Esophagus squamous epithelium (tissue), 5 donors: ENCODE measurements at regions not wholly inside any gene's neighbourhood (a gene's known extent, or its start where the extent isn't known, plus 50 kb on each side); places are given as distances from the start of the nearest gene placed in this dataset.

ENCODE experiments used
- DNase-seq: peaks from one replicate; lab custom pipeline; 2025; lab: John Stamatoyannopoulos, UW
- H3K27ac ChIP-seq, 4 donors: fragments of 200-600 bp; sonication (generic); one replicate each; pipeline ENCODE4 v1.5.1; 2016 to 2019; ENCODE audit warnings: mild to moderate bottlenecking in 1 of 4
- H3K27me3 ChIP-seq, 4 donors: fragments of 200-600 bp; sonication (generic); 1 replicate in 3 of 4; 2 replicates in 1 of 4; pipeline versions ENCODE4 v1.5.1 to v1.6.0; 2017 to 2021; ENCODE audit warnings: antibody characterized with exemption in 1 of 4
- H3K36me3 ChIP-seq, 3 donors: fragments of 200-600 bp; sonication (generic); one replicate each; pipeline ENCODE4 v1.5.1; 2016 to 2019
- H3K4me1 ChIP-seq, 3 donors: fragments of 200-600 bp; sonication (generic); one replicate each; pipeline ENCODE4 v1.5.1; 2017 to 2019
- H3K4me3 ChIP-seq, 4 donors: fragments of 200-600 bp; sonication (generic); 1 replicate in 3 of 4; 2 replicates in 1 of 4; pipeline ENCODE4 v1.5.1; 2016 to 2019; ENCODE audit warnings: mild to moderate bottlenecking in 2 of 4, moderate library complexity in 1 of 4
- H3K9me3 ChIP-seq, 3 donors: fragments of 200-600 bp; sonication (generic); one replicate each; pipeline ENCODE4 v1.5.1; 2016 to 2019
- CTCF ChIP-seq, 6 experiments: fragments of 450-650 bp in 4 of 6; fragments of 200-600 bp in 2 of 6; sonication (generic) in 2 of 6; IDR thresholded peaks; one replicate each; pipeline ENCODE4 v1.5.1; 2016 to 2019; ENCODE audit warnings: antibody characterized with exemption in 6 of 6, mild to moderate bottlenecking in 4 of 6, moderate library complexity in 4 of 6
- POLR2A ChIP-seq, 4 donors: fragments of 450-650 bp; IDR thresholded peaks; one replicate each; pipeline ENCODE4 v1.6.1; 2017; ENCODE audit warnings: antibody characterized with exemption in 4 of 4, mild to moderate bottlenecking in 4 of 4, moderate library complexity in 3 of 4
- WGBS, 2 donors: methylation state at CpG; one replicate each; pipeline ENCODE4 v1.1.5; 2018; 5-methylcytosine and 5-hydroxymethylcytosine counted together
- intact Hi-C: fragments of 100-400 bp; cut with DNase I; formaldehyde crosslinking; loops from one replicate; pipeline ENCODE4 v1.15.0; 2022
- donor health status: DM: yes; HTN: yes; CAD: no.

- WGBS, 2 donors = 84 to 89% methylated on average over 5 to 7 of the region's 7 CpGs
- no peak for DNase-seq
Observed at GRCh38 chr6:22473991-22474682, 95.2 kb upstream of the HDGFL1 start.

DNA sequence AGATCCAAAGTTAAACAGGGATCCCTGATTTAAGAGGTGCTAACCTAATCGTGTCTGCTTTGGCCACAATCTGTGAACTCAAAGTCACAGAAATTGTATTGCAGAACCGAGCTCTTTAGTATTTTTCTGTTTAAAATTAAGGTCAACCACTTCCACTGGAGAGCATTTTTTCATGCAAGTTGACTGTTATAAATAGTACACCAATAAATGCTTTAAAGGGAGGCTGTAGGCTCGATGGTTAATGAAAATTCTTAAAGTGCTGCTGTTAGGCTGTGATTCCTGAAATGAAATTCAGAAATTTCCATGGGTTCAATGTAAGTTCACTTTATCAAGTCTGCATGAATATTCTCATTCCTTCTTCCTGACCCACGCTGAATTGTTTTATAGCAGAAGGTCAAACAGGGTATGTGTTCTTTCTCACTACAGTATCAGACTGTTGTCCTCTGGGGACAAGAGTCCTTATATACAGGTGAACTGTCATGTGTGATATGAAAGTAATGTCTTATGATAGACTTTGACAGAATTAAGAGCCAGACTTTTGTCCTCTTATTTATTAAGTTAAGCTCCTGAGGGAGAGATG, 92.5 kb upstream of the HDGFL1 start:
- Histone ChIP-seq H3K4me3 (no peak overlapping the region), H3K27me3 (no peaks in the 10 kb centered on the region), H3K4me1 (peaks cover 0 to 3% (median under 1%) of the 10 kb centered on the region in 3 donors), H3K9me3 (no peaks in the 10 kb centered on the region), H3K36me3 (no peaks in the 10 kb centered on the region), H3K27ac (no peak overlapping the region)
- DNase-seq = no peak
- 66 to 78% methylated on average over 4 of the region's 4 CpGs for WGBS, 2 donors
- TF ChIP-seq CTCF (IDR thresholded peaks at IDR 0.05) = no peak
- no peak for TF ChIP-seq POLR2A (IDR thresholded peaks at IDR 0.05)
- intact Hi-C loops = no loop called here

More at GRCh38 chr6:22473991-22474682, 95.2 kb upstream of the HDGFL1 start:
- H3K36me3 ChIP-seq = no peaks in the 10 kb centered on the region
- H3K4me3 ChIP-seq = no peak overlapping the region
- TF ChIP-seq POLR2A (IDR thresholded peaks at IDR 0.05) = no peak
- TF ChIP-seq CTCF (IDR thresholded peaks at IDR 0.05) = no peak
- intact Hi-C loops = no loop called here
- no peaks in the 10 kb centered on the region for H3K9me3 ChIP-seq
- H3K27ac ChIP-seq = no peak overlapping the region
- H3K27me3 ChIP-seq = no peaks in the 10 kb centered on the region
- peaks cover 0 to 21% (median 17%) of the 10 kb centered on the region in 3 donors for H3K4me1 ChIP-seq

DNA sequence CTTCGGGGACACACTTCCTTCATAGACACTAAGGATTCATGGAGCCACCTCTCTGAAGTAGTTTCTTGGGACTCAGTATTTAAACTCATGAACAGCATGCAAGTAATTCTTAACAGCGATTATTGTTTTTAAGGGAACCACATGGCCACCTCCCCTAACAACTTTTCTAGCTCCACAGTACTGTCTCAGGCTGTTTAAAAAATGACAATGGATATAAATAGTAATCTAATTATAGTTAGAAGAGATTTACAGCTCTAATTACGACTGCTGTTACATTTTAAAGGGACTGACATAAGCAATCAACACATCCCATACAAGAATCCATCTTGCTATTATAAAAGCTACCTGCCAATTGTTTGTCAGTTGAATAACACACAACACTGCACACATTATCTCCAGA, 72.1 kb upstream of the HDGFL1 start:
- DNase-seq = no peak
- no peak overlapping the region for H3K4me3 ChIP-seq
- H3K27me3 ChIP-seq = no peaks in the 10 kb centered on the region
- intact Hi-C loops = no loop called here
- WGBS, 2 donors = 72 to 84% methylated on average over 3 of the region's 3 CpGs
- H3K4me1 ChIP-seq = no peaks in the 10 kb centered on the region
- no peak for TF ChIP-seq POLR2A (IDR thresholded peaks at IDR 0.05)
- TF ChIP-seq CTCF (IDR thresholded peaks at IDR 0.05) = no peak
- H3K27ac ChIP-seq = no peak overlapping the region
- no peaks in the 10 kb centered on the region for H3K36me3 ChIP-seq
- no peaks in the 10 kb centered on the region for H3K9me3 ChIP-seq

DNA sequence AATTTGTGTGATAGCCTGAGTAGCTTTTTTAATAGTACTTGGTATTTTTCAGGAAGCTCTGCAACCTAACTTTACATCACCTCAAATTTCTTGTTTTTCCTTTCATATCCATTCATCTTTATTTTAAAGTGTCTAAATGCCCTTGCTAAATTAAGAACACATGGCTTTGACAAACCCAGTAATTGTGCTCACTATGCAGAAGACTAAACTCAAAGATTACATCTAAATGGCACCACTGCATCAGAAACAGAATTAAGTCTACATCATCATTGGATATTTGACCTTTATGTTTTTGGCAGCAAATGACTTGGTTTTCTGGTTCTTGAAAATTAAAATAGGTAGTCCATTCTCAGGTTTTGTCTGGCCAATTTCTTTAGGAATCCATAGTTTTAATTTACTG, 69.6 kb upstream of the HDGFL1 start:
- Histone ChIP-seq H3K4me3 (no peak overlapping the region), H3K27me3 (no peaks in the 10 kb centered on the region), H3K27ac (no peak overlapping the region), H3K4me1 (no peaks in the 10 kb centered on the region), H3K9me3 (no peaks in the 10 kb centered on the region), H3K36me3 (no peaks in the 10 kb centered on the region)
- intact Hi-C loops = no loop called here
- no peak for TF ChIP-seq CTCF (IDR thresholded peaks at IDR 0.05)
- no peak for TF ChIP-seq POLR2A (IDR thresholded peaks at IDR 0.05)
- no peak for DNase-seq

GRCh38 chr6:22506496-22506895, 62.9 kb upstream of the HDGFL1 start:
- no peak for DNase-seq
- Histone ChIP-seq H3K4me3 (no peak overlapping the region), H3K4me1 (no peaks in the 10 kb centered on the region), H3K27me3 (no peaks in the 10 kb centered on the region), H3K36me3 (no peaks in the 10 kb centered on the region), H3K9me3 (no peaks in the 10 kb centered on the region), H3K27ac (no peak overlapping the region)
- WGBS, 2 donors = 80 to 83% methylated on average over 8 of the region's 8 CpGs
- intact Hi-C loops = no loop called here
- TF ChIP-seq CTCF (IDR thresholded peaks at IDR 0.05) = no peak
- TF ChIP-seq POLR2A (IDR thresholded peaks at IDR 0.05) = no peak
